Upper lobe of left lung (tissue), 6 donors: ENCODE measurements at regions not wholly inside any gene's neighbourhood (a gene's known extent, or its start where the extent isn't known, plus 50 kb on each side); places are given as distances from the start of the nearest gene placed in this dataset.

Experiments
- ATAC-seq, 2 donors: fragments of 200-7000 bp; cut with Tn5 transposase; one replicate each; pipeline ENCODE4 v1.9.1; 2022; ENCODE audit warnings: mild to moderate bottlenecking in 2 of 2, moderate library complexity in 2 of 2; ENCODE audit not compliant: low FRiP score in 2 of 2
- DNase-seq, 2 donors: peaks; one replicate each; pipeline ENCODE4 v3.0.0-alpha.2; 2019 to 2020
- H3K27ac ChIP-seq, 4 donors: fragments of 200-600 bp; sonication (generic); one replicate each; pipeline ENCODE4 v1.5.1; 2016 to 2019
- H3K27me3 ChIP-seq, 4 donors: fragments of 200-600 bp; sonication (generic); one replicate each; pipeline ENCODE4 v1.5.1; 2017 to 2019
- H3K36me3 ChIP-seq, 4 donors: fragments of 200-600 bp; sonication (generic); one replicate each; pipeline ENCODE4 v1.5.1; 2016 to 2019
- H3K4me1 ChIP-seq, 4 donors: fragments of 200-600 bp; sonication (generic); one replicate each; pipeline ENCODE4 v1.5.1; 2018 to 2019
- H3K4me3 ChIP-seq, 4 donors: fragments of 200-600 bp; sonication (generic); one replicate each; pipeline ENCODE4 v1.5.1; 2017 to 2019; ENCODE audit warnings: mild to moderate bottlenecking in 2 of 4, moderate library complexity in 1 of 4
- H3K9me3 ChIP-seq, 4 donors: fragments of 200-600 bp; sonication (generic); one replicate each; pipeline ENCODE4 v1.5.1; 2018 to 2019
- EP300 ChIP-seq, 4 donors: sonication (generic); formaldehyde crosslinking; IDR thresholded peaks; one replicate each; pipeline ENCODE4 v1.5.1; 2017; ENCODE audit warnings: antibody characterized with exemption in 4 of 4, control low read depth in 2 of 4
- POLR2A ChIP-seq, 4 donors: fragments of 450-650 bp; IDR thresholded peaks; one replicate each; pipeline ENCODE4 v1.5.1; 2016 to 2017; ENCODE audit warnings: antibody characterized with exemption in 4 of 4, mild to moderate bottlenecking in 2 of 4
- POLR2AphosphoS5 ChIP-seq, 2 donors: sonication (generic); formaldehyde crosslinking; IDR thresholded peaks; one replicate each; pipeline ENCODE4 v1.5.1; 2017; ENCODE audit warnings: antibody characterized with exemption in 2 of 2
- WGBS, 2 donors: methylation state at CpG; one replicate each; pipeline ENCODE4 v1.1.5; 2017 to 2018; 5-methylcytosine and 5-hydroxymethylcytosine counted together
- TF ChIP-seq, protein P1 (sequence below), 6 experiments: fragments of 450-650 bp in 4 of 6; fragments of 200-600 bp in 2 of 6; sonication (generic) in 2 of 6; IDR thresholded peaks; one replicate each; pipeline ENCODE4 v1.5.1; 2016 to 2019; ENCODE audit warnings: antibody characterized with exemption in 6 of 6
- donor health status: DM: no; HTN: no; CAD: no; lungs with moderate emphysema.
- donor health status: DM: no; HTN: yes; CAD: no; lungs with severe emphysema.

GRCh38 chr6:44049163-44049988, 77.9 kb downstream of the MRPL14 start:
- Histone ChIP-seq H3K27ac (no peak overlapping the region), H3K9me3 (no peaks in the 10 kb centered on the region), H3K27me3 (no peaks in the 10 kb centered on the region), H3K4me3 (no peak overlapping the region), H3K36me3 (no peaks in the 10 kb centered on the region), H3K4me1 (peaks cover 0 to 13% (median 3%) of the 10 kb centered on the region in 4 donors)
- no peak for TF ChIP-seq POLR2AphosphoS5 (IDR thresholded peaks at IDR 0.05)
- no peak for TF ChIP-seq POLR2A (IDR thresholded peaks at IDR 0.05)
- no peak for TF ChIP-seq EP300 (IDR thresholded peaks at IDR 0.05)
- TF ChIP-seq, protein P1, sequence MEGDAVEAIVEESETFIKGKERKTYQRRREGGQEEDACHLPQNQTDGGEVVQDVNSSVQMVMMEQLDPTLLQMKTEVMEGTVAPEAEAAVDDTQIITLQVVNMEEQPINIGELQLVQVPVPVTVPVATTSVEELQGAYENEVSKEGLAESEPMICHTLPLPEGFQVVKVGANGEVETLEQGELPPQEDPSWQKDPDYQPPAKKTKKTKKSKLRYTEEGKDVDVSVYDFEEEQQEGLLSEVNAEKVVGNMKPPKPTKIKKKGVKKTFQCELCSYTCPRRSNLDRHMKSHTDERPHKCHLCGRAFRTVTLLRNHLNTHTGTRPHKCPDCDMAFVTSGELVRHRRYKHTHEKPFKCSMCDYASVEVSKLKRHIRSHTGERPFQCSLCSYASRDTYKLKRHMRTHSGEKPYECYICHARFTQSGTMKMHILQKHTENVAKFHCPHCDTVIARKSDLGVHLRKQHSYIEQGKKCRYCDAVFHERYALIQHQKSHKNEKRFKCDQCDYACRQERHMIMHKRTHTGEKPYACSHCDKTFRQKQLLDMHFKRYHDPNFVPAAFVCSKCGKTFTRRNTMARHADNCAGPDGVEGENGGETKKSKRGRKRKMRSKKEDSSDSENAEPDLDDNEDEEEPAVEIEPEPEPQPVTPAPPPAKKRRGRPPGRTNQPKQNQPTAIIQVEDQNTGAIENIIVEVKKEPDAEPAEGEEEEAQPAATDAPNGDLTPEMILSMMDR (IDR thresholded peaks at IDR 0.05): no peak
- DNase-seq (no peak), ATAC-seq (peak in 1 of 2 donors; percentile 27)
- whole genome bisulfite sequencing, 2 donors: 64 to 72% methylated on average over 4 to 6 of the region's 6 CpGs

GRCh38 chr6:44048277-44048676, 79.0 kb downstream of the MRPL14 start:
- TF ChIP-seq EP300 (IDR thresholded peaks at IDR 0.05): no peak
- TF ChIP-seq POLR2A (IDR thresholded peaks at IDR 0.05): no peak
- TF ChIP-seq, protein P1 (IDR thresholded peaks at IDR 0.05): no peak
- no peak for TF ChIP-seq POLR2AphosphoS5 (IDR thresholded peaks at IDR 0.05)
- H3K9me3 ChIP-seq: no peaks in the 10 kb centered on the region
- ATAC-seq (no peak), DNase-seq (no peak)
- peaks cover 0 to 13% (median 3%) of the 10 kb centered on the region in 4 donors for H3K4me1 ChIP-seq
- H3K4me3 ChIP-seq: no peak overlapping the region
- H3K36me3 ChIP-seq: no peaks in the 10 kb centered on the region
- H3K27ac ChIP-seq: no peak overlapping the region
- 95 to 97% methylated on average over 6 of the region's 6 CpGs for WGBS, 2 donors
- no peaks in the 10 kb centered on the region for H3K27me3 ChIP-seq

- H3K27ac ChIP-seq: no peak overlapping the region
- H3K4me3 ChIP-seq: no peak overlapping the region
- peaks cover 0 to 13% (median 2%) of the 10 kb centered on the region in 4 donors for H3K4me1 ChIP-seq
- ATAC-seq (no peak), DNase-seq (no peak)
- no peaks in the 10 kb centered on the region for H3K27me3 ChIP-seq
- 75 to 86% methylated on average over 3 of the region's 3 CpGs for WGBS, 2 donors
- TF ChIP-seq POLR2A (IDR thresholded peaks at IDR 0.05): no peak
- no peaks in the 10 kb centered on the region for H3K36me3 ChIP-seq
- no peaks in the 10 kb centered on the region for H3K9me3 ChIP-seq
Observed at GRCh38 chr6:44047801-44048200, 79.5 kb downstream of the MRPL14 start.

DNA sequence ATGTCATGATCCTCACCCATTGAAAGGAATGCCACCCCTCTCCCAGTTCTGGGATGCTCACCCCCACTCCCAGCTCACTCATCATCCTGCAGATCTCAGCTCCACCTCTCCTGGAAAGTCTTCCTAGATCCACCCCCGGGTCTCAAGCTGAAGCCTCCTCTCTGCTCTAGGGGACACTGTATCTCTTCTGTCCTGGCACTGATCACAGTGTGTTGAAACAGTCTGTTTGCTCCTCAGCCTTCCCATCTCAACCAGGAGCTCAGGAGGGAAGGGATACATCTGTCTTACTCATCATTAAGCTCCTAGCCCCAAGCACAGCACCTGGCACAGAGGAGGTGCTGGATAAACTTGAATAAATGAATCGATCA, 80.1 kb downstream of the MRPL14 start:
- peaks cover 0 to 8% (median 0%) of the 10 kb centered on the region in 4 donors for H3K4me1 ChIP-seq
- no peak overlapping the region for H3K27ac ChIP-seq
- H3K9me3 ChIP-seq: no peaks in the 10 kb centered on the region
- 71 to 82% methylated on average over 2 of the region's 2 CpGs for whole genome bisulfite sequencing, 2 donors
- no peaks in the 10 kb centered on the region for H3K27me3 ChIP-seq
- H3K36me3 ChIP-seq: no peaks in the 10 kb centered on the region
- no peak for ATAC-seq
- no peak overlapping the region for H3K4me3 ChIP-seq
- TF ChIP-seq, protein P1 (IDR thresholded peaks at IDR 0.05): no peak
- no peak for TF ChIP-seq POLR2A (IDR thresholded peaks at IDR 0.05)
- no peak for TF ChIP-seq EP300 (IDR thresholded peaks at IDR 0.05)
- no peak for TF ChIP-seq POLR2AphosphoS5 (IDR thresholded peaks at IDR 0.05)
- DNase-seq: no peak

GRCh38 chr6:44046516-44047178, 80.6 kb downstream of the MRPL14 start:
- ATAC-seq: no peak
- no peak for DNase-seq
- no peaks in the 10 kb centered on the region for H3K27me3 ChIP-seq
- no peaks in the 10 kb centered on the region for H3K9me3 ChIP-seq
- H3K36me3 ChIP-seq: no peaks in the 10 kb centered on the region
- no peak for TF ChIP-seq POLR2AphosphoS5 (IDR thresholded peaks at IDR 0.05)
- TF ChIP-seq, protein P1 (IDR thresholded peaks at IDR 0.05): no peak
- TF ChIP-seq EP300 (IDR thresholded peaks at IDR 0.05): no peak
- no peak for TF ChIP-seq POLR2A (IDR thresholded peaks at IDR 0.05)
- H3K27ac ChIP-seq: no peak overlapping the region
- no peak overlapping the region for H3K4me3 ChIP-seq
- H3K4me1 ChIP-seq: peaks cover 0 to 5% (median 0%) of the 10 kb centered on the region in 4 donors
- WGBS, 2 donors: 60 to 77% methylated on average over 4 to 6 of the region's 6 CpGs
